ENCODE measurements at regions not wholly inside any gene's neighbourhood (a gene's known extent, or its start where the extent isn't known, plus 50 kb on each side); places are given as distances from the start of the nearest gene placed in this dataset.
A peak's percentile ranks its signal among the peaks of the same experiment; 100 is the strongest.

- TF ChIP-seq, protein P1, sequence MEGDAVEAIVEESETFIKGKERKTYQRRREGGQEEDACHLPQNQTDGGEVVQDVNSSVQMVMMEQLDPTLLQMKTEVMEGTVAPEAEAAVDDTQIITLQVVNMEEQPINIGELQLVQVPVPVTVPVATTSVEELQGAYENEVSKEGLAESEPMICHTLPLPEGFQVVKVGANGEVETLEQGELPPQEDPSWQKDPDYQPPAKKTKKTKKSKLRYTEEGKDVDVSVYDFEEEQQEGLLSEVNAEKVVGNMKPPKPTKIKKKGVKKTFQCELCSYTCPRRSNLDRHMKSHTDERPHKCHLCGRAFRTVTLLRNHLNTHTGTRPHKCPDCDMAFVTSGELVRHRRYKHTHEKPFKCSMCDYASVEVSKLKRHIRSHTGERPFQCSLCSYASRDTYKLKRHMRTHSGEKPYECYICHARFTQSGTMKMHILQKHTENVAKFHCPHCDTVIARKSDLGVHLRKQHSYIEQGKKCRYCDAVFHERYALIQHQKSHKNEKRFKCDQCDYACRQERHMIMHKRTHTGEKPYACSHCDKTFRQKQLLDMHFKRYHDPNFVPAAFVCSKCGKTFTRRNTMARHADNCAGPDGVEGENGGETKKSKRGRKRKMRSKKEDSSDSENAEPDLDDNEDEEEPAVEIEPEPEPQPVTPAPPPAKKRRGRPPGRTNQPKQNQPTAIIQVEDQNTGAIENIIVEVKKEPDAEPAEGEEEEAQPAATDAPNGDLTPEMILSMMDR (IDR thresholded peaks at IDR 0.05; ENCODE audit: borderline replicate concordance, extremely low read depth, low read length, poor library complexity, severe bottlenecking): peak; percentile 79
- no peak for TF ChIP-seq EZH2 (IDR thresholded peaks at IDR 0.05; ENCODE audit: borderline replicate concordance, low read depth, low read length, severe bottlenecking)
Measured at GRCh38 chr3:106824856-106825255, 552.4 kb upstream of the CCDC54 start.
